GM23338 (cell line): ENCODE measurements at regions not wholly inside any gene's neighbourhood (a gene's known extent, or its start where the extent isn't known, plus 50 kb on each side); places are given as distances from the start of the nearest gene placed in this dataset.

ENCODE experiments used
- ATAC-seq: fragments of 200-7000 bp; cut with Tn5 transposase; 3 replicates; pipeline ENCODE4 v1.9.1; 2020
- DNase-seq: peaks from one replicate; pipeline ENCODE4 v3.0.0-alpha.2; 2015; ENCODE audit warnings: low spot score
- H2AFZ ChIP-seq: fragments of 200-600 bp; sonication (generic); 2 replicates; pipeline ENCODE4 v1.8.0; 2016; ENCODE audit warnings: antibody characterized with exemption, mild to moderate bottlenecking, moderate library complexity
- H3F3A ChIP-seq: fragments of 200-600 bp; sonication (generic); replicated peaks from 2 replicates; pipeline ENCODE4 v1.8.0; 2017; ENCODE audit warnings: antibody characterized with exemption, mixed run types, low read depth
- H3K27ac ChIP-seq: fragments of 200-600 bp; sonication (generic); 2 replicates; pipeline ENCODE4 v1.6.1; 2016; ENCODE audit warnings: low read depth
- H3K27me3 ChIP-seq: fragments of 200-600 bp; sonication (generic); 2 replicates; pipeline ENCODE4 v1.8.0; 2016; ENCODE audit warnings: mild to moderate bottlenecking, mixed run types, moderate library complexity; ENCODE audit not compliant: insufficient read depth
- H3K36me3 ChIP-seq: fragments of 200-600 bp; sonication (generic); 2 replicates; pipeline ENCODE4 v1.8.0; 2016; ENCODE audit warnings: mild to moderate bottlenecking; ENCODE audit not compliant: insufficient read depth
- H3K4me1 ChIP-seq: fragments of 200-600 bp; sonication (generic); 2 replicates; pipeline ENCODE4 v1.8.0; 2016; ENCODE audit warnings: mild to moderate bottlenecking, moderate library complexity; ENCODE audit not compliant: insufficient read depth
- H3K4me2 ChIP-seq: fragments of 200-600 bp; sonication (generic); 2 replicates; pipeline ENCODE4 v1.7.1; 2017; ENCODE audit warnings: mixed run types
- H3K4me3 ChIP-seq: fragments of 200-600 bp; sonication (generic); 2 replicates; pipeline ENCODE4 v1.6.1; 2016; ENCODE audit warnings: mixed run types
- H3K79me2 ChIP-seq: fragments of 200-600 bp; sonication (generic); replicated peaks from 2 replicates; pipeline ENCODE4 v1.8.0; 2017; ENCODE audit warnings: mild to moderate bottlenecking; ENCODE audit not compliant: insufficient read depth
- H3K9me2 ChIP-seq: fragments of 200-600 bp; sonication (generic); 2 replicates; pipeline ENCODE4 v1.8.0; 2017; ENCODE audit not compliant: insufficient read depth
- H4K20me1 ChIP-seq: fragments of 200-600 bp; sonication (generic); replicated peaks from 2 replicates; pipeline ENCODE4 v1.8.0; 2017; ENCODE audit warnings: mild to moderate bottlenecking; ENCODE audit not compliant: insufficient read depth
- H3K27ac Mint-ChIP-seq: 2 replicates; pipeline ENCODE4 v1.8.0; 2020; ENCODE audit warnings: inconsistent platforms, mild to moderate bottlenecking, moderate library complexity, mixed read lengths
- H3K27me3 Mint-ChIP-seq: 3 replicates; pipeline ENCODE4 v1.8.0; 2022; ENCODE audit warnings: low read depth, mild to moderate bottlenecking, moderate library complexity, mixed read lengths, inconsistent platforms; ENCODE audit not compliant: insufficient read depth, poor library complexity
- H3K36me3 Mint-ChIP-seq: 3 replicates; pipeline ENCODE4 v1.8.0; 2021; ENCODE audit warnings: low read depth, mild to moderate bottlenecking, inconsistent platforms, moderate library complexity, mixed read lengths
- H3K4me1 Mint-ChIP-seq: 3 replicates; pipeline ENCODE4 v1.8.0; 2020; ENCODE audit warnings: mild to moderate bottlenecking, inconsistent platforms, mixed read lengths
- H3K4me3 Mint-ChIP-seq: 3 replicates; pipeline ENCODE4 v1.8.0; 2021; ENCODE audit warnings: moderate library complexity, mild to moderate bottlenecking, inconsistent platforms, mixed read lengths
- H3K9me3 Mint-ChIP-seq: 3 replicates; pipeline ENCODE4 v1.8.0; 2020; ENCODE audit warnings: moderate library complexity, mild to moderate bottlenecking, inconsistent platforms, mixed read lengths
- CREB1 ChIP-seq: fragments of 250-450 bp; sonication (Bioruptor Pico); IDR thresholded peaks from 2 replicates; pipeline ENCODE4 v1.5.0; 2020; ENCODE audit warnings: low read depth, mild to moderate bottlenecking, moderate library complexity
- EZH2 ChIP-seq: fragments of 200-600 bp; sonication (generic); IDR thresholded peaks from one replicate; pipeline ENCODE4 v1.8.0; 2017; ENCODE audit warnings: antibody characterized with exemption, mild to moderate bottlenecking, low read depth; ENCODE audit not compliant: unreplicated experiment
- EZH2phosphoT487 ChIP-seq: fragments of 200-600 bp; sonication (generic); IDR thresholded peaks from one replicate; pipeline ENCODE4 v1.8.1; 2018; ENCODE audit warnings: antibody characterized with exemption; ENCODE audit not compliant: unreplicated experiment
- JUNB ChIP-seq: IDR thresholded peaks from one replicate; pipeline ENCODE4 v1.6.1; 2016; ENCODE audit warnings: antibody characterized with exemption; ENCODE audit not compliant: unreplicated experiment
- NANOG ChIP-seq: IDR thresholded peaks from 2 replicates; pipeline ENCODE4 v1.6.1; 2016; ENCODE audit warnings: antibody characterized with exemption, borderline replicate concordance
- POLR2AphosphoS5 ChIP-seq: IDR thresholded peaks from 2 replicates; pipeline ENCODE4 v1.6.1; 2016; ENCODE audit warnings: antibody characterized with exemption, low read depth
- STAT1 ChIP-seq: IDR thresholded peaks from one replicate; pipeline ENCODE4 v1.6.1; 2016; ENCODE audit warnings: antibody characterized with exemption; ENCODE audit not compliant: unreplicated experiment
- ZNF114 ChIP-seq: fragments of 250-450 bp; sonication (Bioruptor Pico); IDR thresholded peaks from 2 replicates; pipeline ENCODE4 v1.5.0; 2020; ENCODE audit warnings: mild to moderate bottlenecking, moderate library complexity
- ZNF331 ChIP-seq: fragments of 250-450 bp; sonication (Bioruptor Pico); IDR thresholded peaks from 2 replicates; pipeline ENCODE4 v1.5.0; 2020; ENCODE audit warnings: low read depth, mild to moderate bottlenecking, moderate library complexity
- TF ChIP-seq, protein P1 (sequence below): fragments of 250-450 bp; sonication (Bioruptor Pico); IDR thresholded peaks from 2 replicates; pipeline ENCODE4 v1.5.0; 2020; ENCODE audit warnings: mild to moderate bottlenecking, moderate library complexity
- TF ChIP-seq, protein P2 (sequence below), 2 experiments: fragments of 200-600 bp in 1 of 2; sonication (generic) in 1 of 2; conservative IDR thresholded peaks; 2 replicates each; pipeline versions ENCODE4 v1.5.1 to v1.6.1; 2016 to 2017; ENCODE audit warnings: antibody characterized with exemption in 2 of 2, low read depth in 2 of 2, mild to moderate bottlenecking in 2 of 2, moderate library complexity in 1 of 2
- TF ChIP-seq, protein P3 (sequence below): IDR thresholded peaks from 2 replicates; pipeline ENCODE4 v1.6.1; 2016; ENCODE audit warnings: antibody characterized with exemption
- TF ChIP-seq, protein P4 (sequence below): IDR thresholded peaks from one replicate; pipeline ENCODE4 v1.6.1; 2018; ENCODE audit warnings: antibody characterized with exemption; ENCODE audit not compliant: unreplicated experiment

DNA sequence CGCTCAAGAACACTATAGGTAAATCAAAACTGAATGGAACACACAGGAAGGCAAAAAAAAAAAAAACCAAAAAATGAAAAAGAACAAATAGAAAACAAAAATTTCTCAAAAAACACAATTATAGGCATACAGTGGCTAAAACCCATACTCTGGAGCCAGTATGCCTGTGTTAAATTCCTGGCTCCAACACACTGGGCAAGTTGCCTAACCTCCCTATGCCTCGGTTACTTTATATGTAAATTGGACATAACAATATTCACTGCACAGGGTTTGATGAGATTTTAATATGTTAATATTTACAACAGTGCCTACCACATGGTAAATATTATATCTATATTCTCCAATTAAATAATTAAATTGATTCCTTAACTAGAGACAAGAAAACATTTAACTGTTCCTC lies 217.1 kb downstream of the HTR7 start:
- H3K27me3 Mint-ChIP-seq: no peaks in the 10 kb centered on the region
- peaks cover 3% of the 10 kb centered on the region; the same call in 1 of the 3 replicates for H3K36me3 Mint-ChIP-seq

More for the DNA sequence above, 217.1 kb downstream of the HTR7 start:
- no peak overlapping the region for H2AFZ ChIP-seq
- ATAC-seq: no peak
- H3K27me3 ChIP-seq: no peaks in the 10 kb centered on the region
- H3K4me1 Mint-ChIP-seq: peaks cover 53% of the 10 kb centered on the region
- H3K36me3 ChIP-seq: no peaks in the 10 kb centered on the region
- no peak overlapping the region for H3K4me3 Mint-ChIP-seq
- DNase-seq: no peak
- no peaks in the 10 kb centered on the region for H3K79me2 ChIP-seq
- H3K27ac ChIP-seq: no peak overlapping the region
- no peak overlapping the region for H3K27ac Mint-ChIP-seq
- H4K20me1 ChIP-seq: no peaks in the 10 kb centered on the region
- H3K9me2 ChIP-seq: no peaks in the 10 kb centered on the region
- H3K4me3 ChIP-seq: no peak overlapping the region
- H3K4me1 ChIP-seq: peaks cover 12% of the 10 kb centered on the region; the same call in 1 of the 2 replicates
- H3K4me2 ChIP-seq: no peak overlapping the region
- H3K9me3 Mint-ChIP-seq: no peaks in the 10 kb centered on the region
- H3F3A ChIP-seq: no peaks in the 10 kb centered on the region
- TF ChIP-seq, protein P1, sequence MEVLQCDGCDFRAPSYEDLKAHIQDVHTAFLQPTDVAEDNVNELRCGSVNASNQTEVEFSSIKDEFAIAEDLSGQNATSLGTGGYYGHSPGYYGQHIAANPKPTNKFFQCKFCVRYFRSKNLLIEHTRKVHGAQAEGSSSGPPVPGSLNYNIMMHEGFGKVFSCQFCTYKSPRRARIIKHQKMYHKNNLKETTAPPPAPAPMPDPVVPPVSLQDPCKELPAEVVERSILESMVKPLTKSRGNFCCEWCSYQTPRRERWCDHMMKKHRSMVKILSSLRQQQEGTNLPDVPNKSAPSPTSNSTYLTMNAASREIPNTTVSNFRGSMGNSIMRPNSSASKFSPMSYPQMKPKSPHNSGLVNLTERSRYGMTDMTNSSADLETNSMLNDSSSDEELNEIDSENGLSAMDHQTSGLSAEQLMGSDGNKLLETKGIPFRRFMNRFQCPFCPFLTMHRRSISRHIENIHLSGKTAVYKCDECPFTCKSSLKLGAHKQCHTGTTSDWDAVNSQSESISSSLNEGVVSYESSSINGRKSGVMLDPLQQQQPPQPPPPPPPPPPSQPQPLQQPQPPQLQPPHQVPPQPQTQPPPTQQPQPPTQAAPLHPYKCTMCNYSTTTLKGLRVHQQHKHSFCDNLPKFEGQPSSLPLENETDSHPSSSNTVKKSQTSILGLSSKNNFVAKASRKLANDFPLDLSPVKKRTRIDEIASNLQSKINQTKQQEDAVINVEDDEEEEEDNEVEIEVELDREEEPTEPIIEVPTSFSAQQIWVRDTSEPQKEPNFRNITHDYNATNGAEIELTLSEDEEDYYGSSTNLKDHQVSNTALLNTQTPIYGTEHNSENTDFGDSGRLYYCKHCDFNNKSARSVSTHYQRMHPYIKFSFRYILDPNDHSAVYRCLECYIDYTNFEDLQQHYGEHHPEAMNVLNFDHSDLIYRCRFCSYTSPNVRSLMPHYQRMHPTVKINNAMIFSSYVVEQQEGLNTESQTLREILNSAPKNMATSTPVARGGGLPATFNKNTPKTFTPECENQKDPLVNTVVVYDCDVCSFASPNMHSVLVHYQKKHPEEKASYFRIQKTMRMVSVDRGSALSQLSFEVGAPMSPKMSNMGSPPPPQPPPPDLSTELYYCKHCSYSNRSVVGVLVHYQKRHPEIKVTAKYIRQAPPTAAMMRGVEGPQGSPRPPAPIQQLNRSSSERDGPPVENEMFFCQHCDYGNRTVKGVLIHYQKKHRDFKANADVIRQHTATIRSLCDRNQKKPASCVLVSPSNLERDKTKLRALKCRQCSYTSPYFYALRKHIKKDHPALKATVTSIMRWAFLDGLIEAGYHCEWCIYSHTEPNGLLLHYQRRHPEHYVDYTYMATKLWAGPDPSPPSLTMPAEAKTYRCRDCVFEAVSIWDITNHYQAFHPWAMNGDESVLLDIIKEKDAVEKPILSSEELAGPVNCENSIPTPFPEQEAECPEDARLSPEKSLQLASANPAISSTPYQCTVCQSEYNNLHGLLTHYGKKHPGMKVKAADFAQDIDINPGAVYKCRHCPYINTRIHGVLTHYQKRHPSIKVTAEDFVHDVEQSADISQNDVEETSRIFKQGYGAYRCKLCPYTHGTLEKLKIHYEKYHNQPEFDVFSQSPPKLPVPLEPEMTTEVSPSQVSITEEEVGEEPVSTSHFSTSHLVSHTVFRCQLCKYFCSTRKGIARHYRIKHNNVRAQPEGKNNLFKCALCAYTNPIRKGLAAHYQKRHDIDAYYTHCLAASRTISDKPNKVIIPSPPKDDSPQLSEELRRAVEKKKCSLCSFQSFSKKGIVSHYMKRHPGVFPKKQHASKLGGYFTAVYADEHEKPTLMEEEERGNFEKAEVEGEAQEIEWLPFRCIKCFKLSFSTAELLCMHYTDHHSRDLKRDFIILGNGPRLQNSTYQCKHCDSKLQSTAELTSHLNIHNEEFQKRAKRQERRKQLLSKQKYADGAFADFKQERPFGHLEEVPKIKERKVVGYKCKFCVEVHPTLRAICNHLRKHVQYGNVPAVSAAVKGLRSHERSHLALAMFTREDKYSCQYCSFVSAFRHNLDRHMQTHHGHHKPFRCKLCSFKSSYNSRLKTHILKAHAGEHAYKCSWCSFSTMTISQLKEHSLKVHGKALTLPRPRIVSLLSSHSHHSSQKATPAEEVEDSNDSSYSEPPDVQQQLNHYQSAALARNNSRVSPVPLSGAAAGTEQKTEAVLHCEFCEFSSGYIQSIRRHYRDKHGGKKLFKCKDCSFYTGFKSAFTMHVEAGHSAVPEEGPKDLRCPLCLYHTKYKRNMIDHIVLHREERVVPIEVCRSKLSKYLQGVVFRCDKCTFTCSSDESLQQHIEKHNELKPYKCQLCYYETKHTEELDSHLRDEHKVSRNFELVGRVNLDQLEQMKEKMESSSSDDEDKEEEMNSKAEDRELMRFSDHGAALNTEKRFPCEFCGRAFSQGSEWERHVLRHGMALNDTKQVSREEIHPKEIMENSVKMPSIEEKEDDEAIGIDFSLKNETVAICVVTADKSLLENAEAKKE: no peak
- TF ChIP-seq CREB1: no peak
- no peak for TF ChIP-seq ZNF331
- no peak for TF ChIP-seq STAT1
- no peak for TF ChIP-seq JUNB
- TF ChIP-seq, protein P2, sequence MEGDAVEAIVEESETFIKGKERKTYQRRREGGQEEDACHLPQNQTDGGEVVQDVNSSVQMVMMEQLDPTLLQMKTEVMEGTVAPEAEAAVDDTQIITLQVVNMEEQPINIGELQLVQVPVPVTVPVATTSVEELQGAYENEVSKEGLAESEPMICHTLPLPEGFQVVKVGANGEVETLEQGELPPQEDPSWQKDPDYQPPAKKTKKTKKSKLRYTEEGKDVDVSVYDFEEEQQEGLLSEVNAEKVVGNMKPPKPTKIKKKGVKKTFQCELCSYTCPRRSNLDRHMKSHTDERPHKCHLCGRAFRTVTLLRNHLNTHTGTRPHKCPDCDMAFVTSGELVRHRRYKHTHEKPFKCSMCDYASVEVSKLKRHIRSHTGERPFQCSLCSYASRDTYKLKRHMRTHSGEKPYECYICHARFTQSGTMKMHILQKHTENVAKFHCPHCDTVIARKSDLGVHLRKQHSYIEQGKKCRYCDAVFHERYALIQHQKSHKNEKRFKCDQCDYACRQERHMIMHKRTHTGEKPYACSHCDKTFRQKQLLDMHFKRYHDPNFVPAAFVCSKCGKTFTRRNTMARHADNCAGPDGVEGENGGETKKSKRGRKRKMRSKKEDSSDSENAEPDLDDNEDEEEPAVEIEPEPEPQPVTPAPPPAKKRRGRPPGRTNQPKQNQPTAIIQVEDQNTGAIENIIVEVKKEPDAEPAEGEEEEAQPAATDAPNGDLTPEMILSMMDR (conservative IDR thresholded peaks at IDR 0.05; ENCODE audit: low read depth in 2 of 2): no peak
- TF ChIP-seq, protein P3, sequence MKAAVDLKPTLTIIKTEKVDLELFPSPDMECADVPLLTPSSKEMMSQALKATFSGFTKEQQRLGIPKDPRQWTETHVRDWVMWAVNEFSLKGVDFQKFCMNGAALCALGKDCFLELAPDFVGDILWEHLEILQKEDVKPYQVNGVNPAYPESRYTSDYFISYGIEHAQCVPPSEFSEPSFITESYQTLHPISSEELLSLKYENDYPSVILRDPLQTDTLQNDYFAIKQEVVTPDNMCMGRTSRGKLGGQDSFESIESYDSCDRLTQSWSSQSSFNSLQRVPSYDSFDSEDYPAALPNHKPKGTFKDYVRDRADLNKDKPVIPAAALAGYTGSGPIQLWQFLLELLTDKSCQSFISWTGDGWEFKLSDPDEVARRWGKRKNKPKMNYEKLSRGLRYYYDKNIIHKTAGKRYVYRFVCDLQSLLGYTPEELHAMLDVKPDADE: no peak
- no peak for TF ChIP-seq ZNF114 (CRISPR knock-in tag)
- no peak for TF ChIP-seq NANOG
- TF ChIP-seq EZH2: no peak
- TF ChIP-seq, protein P4, sequence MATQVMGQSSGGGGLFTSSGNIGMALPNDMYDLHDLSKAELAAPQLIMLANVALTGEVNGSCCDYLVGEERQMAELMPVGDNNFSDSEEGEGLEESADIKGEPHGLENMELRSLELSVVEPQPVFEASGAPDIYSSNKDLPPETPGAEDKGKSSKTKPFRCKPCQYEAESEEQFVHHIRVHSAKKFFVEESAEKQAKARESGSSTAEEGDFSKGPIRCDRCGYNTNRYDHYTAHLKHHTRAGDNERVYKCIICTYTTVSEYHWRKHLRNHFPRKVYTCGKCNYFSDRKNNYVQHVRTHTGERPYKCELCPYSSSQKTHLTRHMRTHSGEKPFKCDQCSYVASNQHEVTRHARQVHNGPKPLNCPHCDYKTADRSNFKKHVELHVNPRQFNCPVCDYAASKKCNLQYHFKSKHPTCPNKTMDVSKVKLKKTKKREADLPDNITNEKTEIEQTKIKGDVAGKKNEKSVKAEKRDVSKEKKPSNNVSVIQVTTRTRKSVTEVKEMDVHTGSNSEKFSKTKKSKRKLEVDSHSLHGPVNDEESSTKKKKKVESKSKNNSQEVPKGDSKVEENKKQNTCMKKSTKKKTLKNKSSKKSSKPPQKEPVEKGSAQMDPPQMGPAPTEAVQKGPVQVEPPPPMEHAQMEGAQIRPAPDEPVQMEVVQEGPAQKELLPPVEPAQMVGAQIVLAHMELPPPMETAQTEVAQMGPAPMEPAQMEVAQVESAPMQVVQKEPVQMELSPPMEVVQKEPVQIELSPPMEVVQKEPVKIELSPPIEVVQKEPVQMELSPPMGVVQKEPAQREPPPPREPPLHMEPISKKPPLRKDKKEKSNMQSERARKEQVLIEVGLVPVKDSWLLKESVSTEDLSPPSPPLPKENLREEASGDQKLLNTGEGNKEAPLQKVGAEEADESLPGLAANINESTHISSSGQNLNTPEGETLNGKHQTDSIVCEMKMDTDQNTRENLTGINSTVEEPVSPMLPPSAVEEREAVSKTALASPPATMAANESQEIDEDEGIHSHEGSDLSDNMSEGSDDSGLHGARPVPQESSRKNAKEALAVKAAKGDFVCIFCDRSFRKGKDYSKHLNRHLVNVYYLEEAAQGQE: no peak
- TF ChIP-seq POLR2AphosphoS5: no peak
- TF ChIP-seq EZH2phosphoT487: no peak
